Thoracic aorta (tissue), 2 donors: ENCODE measurements at regions not wholly inside any gene's neighbourhood (a gene's known extent, or its start where the extent isn't known, plus 50 kb on each side); places are given as distances from the start of the nearest gene placed in this dataset.
"Not testable (repeated sequence)": the region's sequence is repeated elsewhere in the genome, so short reads cannot be mapped to it uniquely, and the experiment has no call there.

Experiments
- ATAC-seq: fragments of 150-250 bp; one replicate; pipeline ENCODE4 v1.8.0; 2017; ENCODE audit warnings: low read depth; ENCODE audit not compliant: insufficient number of reproducible peaks, low FRiP score
- DNase-seq: peaks from one replicate; pipeline ENCODE4 v3.0.0-alpha.2; 2020; ENCODE audit warnings: low spot score
- H3K27ac ChIP-seq, 2 donors: fragments of 200-600 bp; sonication (generic); 1 replicate in 1 of 2; 2 replicates in 1 of 2; pipeline ENCODE4 v1.5.1; 2016; ENCODE audit warnings: mild to moderate bottlenecking in 2 of 2, moderate library complexity in 2 of 2
- H3K27me3 ChIP-seq: fragments of 200-600 bp; sonication (generic); replicated peaks from 2 replicates; pipeline ENCODE4 v1.6.0; 2016; ENCODE audit warnings: mild to moderate bottlenecking; ENCODE audit not compliant: insufficient read depth
- H3K36me3 ChIP-seq: fragments of 200-600 bp; sonication (generic); one replicate; pipeline ENCODE4 v1.5.1; 2016
- H3K4me1 ChIP-seq, 2 donors: fragments of 200-600 bp; sonication (generic); 1 replicate in 1 of 2; 2 replicates in 1 of 2; pipeline versions ENCODE4 v1.5.1 to v1.6.0; 2016; ENCODE audit warnings: low read depth in 2 of 2, mild to moderate bottlenecking in 1 of 2; ENCODE audit not compliant: control insufficient read depth in 1 of 2
- H3K4me3 ChIP-seq: fragments of 200-600 bp; sonication (generic); 2 replicates; pipeline ENCODE4 v1.5.1; 2016; ENCODE audit warnings: mild to moderate bottlenecking
- H3K9me3 ChIP-seq: fragments of 200-600 bp; sonication (generic); 2 replicates; pipeline ENCODE4 v1.5.1; 2016
- CTCF ChIP-seq: fragments of 200-600 bp; sonication (generic); IDR thresholded peaks from one replicate; pipeline ENCODE4 v1.5.1; 2019; ENCODE audit warnings: antibody characterized with exemption

- H3K36me3 ChIP-seq, result no peaks in the 10 kb centered on the region
- no peaks in the 10 kb centered on the region for H3K4me1 ChIP-seq
- DNase-seq (no peak), ATAC-seq (no peak)
- H3K27ac ChIP-seq, result no peak overlapping the region
- TF ChIP-seq CTCF, result no peak
- H3K27me3 ChIP-seq, result no peaks in the 10 kb centered on the region
- no peaks in the 10 kb centered on the region for H3K9me3 ChIP-seq
- H3K4me3 ChIP-seq, result no peak overlapping the region
These were observed 337.2 kb downstream of the SATB1 start for GRCh38 chr3:18087988-18088387.

GRCh38 chr3:18086760-18087159 is 338.4 kb downstream of the SATB1 start:
- DNase-seq, result no peak
- no peak for TF ChIP-seq CTCF
- Histone ChIP-seq H3K27me3 (no peaks in the 10 kb centered on the region), H3K4me1 (no peaks in the 10 kb centered on the region), H3K27ac (no peak overlapping the region), H3K36me3 (no peaks in the 10 kb centered on the region), H3K4me3 (no peak overlapping the region), H3K9me3 (no peaks in the 10 kb centered on the region)
- ATAC-seq, result no peak

- H3K36me3 ChIP-seq, result no peaks in the 10 kb centered on the region
- no peak for TF ChIP-seq CTCF
- no peak overlapping the region for H3K27ac ChIP-seq
- H3K9me3 ChIP-seq, result no peaks in the 10 kb centered on the region
- H3K4me1 ChIP-seq, result no peaks in the 10 kb centered on the region
- DNase-seq, result no peak
- no peak overlapping the region for H3K4me3 ChIP-seq
- H3K27me3 ChIP-seq, result no peaks in the 10 kb centered on the region
- ATAC-seq, result no peak
These were observed 339.1 kb downstream of the SATB1 start for GRCh38 chr3:18086078-18086477.

GRCh38 chr3:18085429-18085828 is 339.7 kb downstream of the SATB1 start:
- Histone ChIP-seq H3K4me1 (no peaks in the 10 kb centered on the region), H3K4me3 (no peak overlapping the region), H3K27me3 (no peaks in the 10 kb centered on the region), H3K27ac (no peak overlapping the region), H3K36me3 (no peaks in the 10 kb centered on the region), H3K9me3 (no peaks in the 10 kb centered on the region)
- DNase-seq (no peak), ATAC-seq (no peak)
- no peak for TF ChIP-seq CTCF

- DNase-seq, H3K4me1 ChIP-seq, H3K9me3 ChIP-seq, ATAC-seq, H3K27me3 ChIP-seq, H3K4me3 ChIP-seq, H3K27ac ChIP-seq, H3K36me3 ChIP-seq: not testable (repeated sequence)
These were observed 340.8 kb upstream of the TBC1D5 start for GRCh38 chr3:18083273-18083590.

GRCh38 chr3:18082551-18083272 is 340.3 kb upstream of the TBC1D5 start:
- H3K27ac ChIP-seq, result no peak overlapping the region
- TF ChIP-seq CTCF, result no peak
- ATAC-seq, result no peak

More at GRCh38 chr3:18082551-18083272, 340.3 kb upstream of the TBC1D5 start:
- Histone ChIP-seq H3K4me3 (no peak overlapping the region), H3K36me3 (no peaks in the 10 kb centered on the region), H3K9me3 (no peaks in the 10 kb centered on the region), H3K27me3 (no peaks in the 10 kb centered on the region), H3K4me1 (no peaks in the 10 kb centered on the region)
- no peak for DNase-seq
